ELF-1 (cell line): ENCODE measurements at regions not wholly inside any gene's neighbourhood (a gene's known extent, or its start where the extent isn't known, plus 50 kb on each side); places are given as distances from the start of the nearest gene placed in this dataset.

Experiments used
- DNase-seq: peaks from one replicate; pipeline ENCODE4 v3.0.0-alpha.2; 2016; ENCODE audit warnings: low read depth, low spot score

- DNase-seq: no peak
Observed at GRCh38 chr1:218135371-218135770, 149.7 kb upstream of the RRP15 start.

- no peak for DNase-seq
Observed at GRCh38 chr1:218139761-218140160, 145.3 kb upstream of the RRP15 start.

DNA sequence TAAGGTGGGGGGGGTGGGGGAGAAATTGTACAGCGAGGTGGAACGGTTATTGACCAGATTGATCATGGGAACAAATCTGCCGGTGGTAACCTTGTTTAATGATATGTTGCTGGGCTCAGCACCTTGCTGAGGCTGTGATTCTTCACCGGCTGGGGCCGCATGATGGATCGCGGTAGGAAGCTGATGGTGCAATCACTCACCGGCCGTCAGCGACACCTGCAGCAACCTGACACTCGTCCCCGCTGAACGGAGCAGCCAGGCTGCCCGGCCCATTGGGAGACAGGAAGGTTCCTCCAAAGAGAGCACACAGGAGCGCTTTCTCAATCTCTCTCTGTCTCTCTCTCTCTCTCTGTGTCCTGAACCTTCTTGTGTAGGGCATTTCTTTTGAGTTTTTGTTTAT is 128.5 kb upstream of the RRP15 start:
- DNase-seq: peak; percentile 72

DNA sequence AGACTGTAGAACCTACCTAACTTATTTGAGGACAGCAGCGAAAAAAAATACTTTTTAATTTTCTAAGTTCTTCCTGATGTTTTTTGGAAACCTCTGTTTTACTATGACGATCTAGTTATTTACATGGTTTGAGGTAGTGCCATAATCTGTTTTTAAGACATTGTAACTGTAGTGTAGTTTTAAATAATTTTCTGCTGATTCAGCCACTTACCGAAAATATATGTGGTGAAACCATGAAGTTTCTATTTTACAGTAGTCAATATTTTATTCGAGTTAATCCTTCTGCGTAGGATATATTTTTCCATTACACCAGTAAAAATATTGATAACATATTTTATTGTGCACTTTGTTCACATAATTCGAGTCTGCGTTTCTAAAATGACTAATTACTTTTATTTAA is 121.7 kb upstream of the RRP15 start:
- DNase-seq: no peak

- peak; percentile 85 for DNase-seq
Observed at GRCh38 chr1:218164111-218164929, 120.8 kb upstream of the RRP15 start.

DNA sequence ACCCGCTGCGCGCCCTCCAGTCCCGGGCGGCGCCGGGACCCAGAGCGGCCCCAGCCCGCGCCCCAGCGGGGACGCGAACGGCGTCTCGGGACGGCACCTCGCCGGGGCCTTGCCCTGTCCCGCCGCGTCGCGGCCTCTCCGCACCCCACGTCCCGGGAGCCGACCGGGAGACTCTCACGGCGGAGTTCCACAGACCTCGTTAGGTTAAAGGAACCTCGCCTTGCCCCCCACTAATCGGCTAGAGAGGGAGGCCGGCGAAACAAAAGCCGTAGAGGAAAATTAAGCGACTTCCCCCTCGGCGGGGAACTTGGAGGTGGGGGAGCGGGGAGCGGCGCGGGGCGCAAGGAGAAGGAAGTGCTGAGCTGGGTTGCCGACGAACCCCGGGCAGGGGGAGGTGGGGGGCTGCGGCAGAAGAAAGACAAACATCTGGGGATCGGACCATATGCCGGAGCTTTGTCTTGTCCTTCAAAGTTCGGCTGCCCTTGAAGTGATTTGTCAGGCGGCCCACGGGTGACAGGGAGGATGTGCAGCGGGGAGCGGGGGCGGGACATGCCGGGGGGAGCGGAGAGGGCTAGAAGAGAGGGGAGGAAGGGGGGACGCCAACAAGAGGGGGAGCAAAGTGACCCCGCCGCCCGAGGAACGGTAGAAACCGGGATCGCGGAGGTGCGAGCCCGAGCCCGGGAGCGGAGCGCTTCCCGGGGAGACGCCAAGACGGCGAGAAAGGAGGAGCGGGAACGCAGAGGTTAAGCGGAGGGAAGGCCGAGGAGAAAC is 120.0 kb upstream of the RRP15 start:
- peak; percentile 10 for DNase-seq

- DNase-seq: peak; percentile 44
Observed at GRCh38 chr1:218165701-218166114, 119.4 kb upstream of the RRP15 start.

DNA sequence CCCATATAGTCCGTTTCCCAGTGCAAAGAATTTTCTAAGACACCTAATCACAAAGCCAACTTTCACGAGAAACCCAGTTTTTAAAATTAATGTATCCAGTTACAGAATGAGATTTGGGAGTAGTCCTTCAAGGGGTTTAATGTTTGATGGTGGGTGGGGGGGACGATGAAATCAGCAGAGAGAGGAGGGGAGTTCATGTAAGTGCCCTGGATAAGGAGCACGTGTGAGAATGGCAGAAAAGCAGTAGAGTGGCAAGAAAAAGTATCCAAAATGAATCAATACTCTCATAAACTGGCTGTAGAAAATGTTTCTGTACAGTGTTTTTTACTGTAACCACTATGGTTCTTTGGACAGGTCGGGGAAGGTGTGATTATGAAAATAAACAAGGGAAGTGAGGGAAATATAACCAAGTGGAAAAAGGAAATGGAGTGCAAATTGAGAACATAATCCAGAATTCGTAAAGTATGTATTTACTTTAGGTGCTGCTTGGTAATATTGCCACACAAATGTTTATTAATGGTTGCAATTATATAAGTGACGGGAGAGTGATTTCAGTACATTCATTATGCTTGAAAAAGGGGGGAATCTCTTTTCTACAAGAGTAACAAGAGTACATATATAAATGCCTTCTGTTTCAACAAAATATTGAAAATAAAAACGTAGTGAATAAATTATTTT is 118.7 kb upstream of the RRP15 start:
- no peak for DNase-seq

DNA sequence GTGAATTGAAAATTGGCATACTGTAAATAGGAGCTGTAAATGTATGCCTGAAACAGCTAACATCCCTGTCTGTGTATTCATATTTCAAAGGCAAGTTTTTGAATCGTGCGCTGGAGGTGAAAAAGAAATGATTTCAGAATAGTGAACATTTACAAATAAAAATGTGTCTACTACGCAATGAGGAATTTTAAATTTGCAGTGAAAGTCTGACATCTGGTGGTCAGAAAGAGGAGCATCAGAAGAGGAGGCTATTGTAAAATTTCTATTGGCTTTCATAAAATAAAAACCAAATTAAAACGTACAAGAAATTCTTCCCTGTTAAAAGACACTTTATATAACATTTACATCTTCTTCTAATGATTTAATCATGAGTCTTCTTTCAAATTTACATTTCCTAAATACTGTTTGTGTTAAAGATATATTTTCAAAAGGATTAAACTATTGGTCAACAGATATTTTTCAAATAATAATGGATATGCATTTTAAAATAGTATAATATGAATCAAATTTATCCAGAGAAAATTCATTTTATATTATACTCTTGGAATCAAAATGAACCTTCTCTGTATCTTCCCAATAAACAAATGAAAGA is 113.7 kb upstream of the RRP15 start:
- no peak for DNase-seq

DNA sequence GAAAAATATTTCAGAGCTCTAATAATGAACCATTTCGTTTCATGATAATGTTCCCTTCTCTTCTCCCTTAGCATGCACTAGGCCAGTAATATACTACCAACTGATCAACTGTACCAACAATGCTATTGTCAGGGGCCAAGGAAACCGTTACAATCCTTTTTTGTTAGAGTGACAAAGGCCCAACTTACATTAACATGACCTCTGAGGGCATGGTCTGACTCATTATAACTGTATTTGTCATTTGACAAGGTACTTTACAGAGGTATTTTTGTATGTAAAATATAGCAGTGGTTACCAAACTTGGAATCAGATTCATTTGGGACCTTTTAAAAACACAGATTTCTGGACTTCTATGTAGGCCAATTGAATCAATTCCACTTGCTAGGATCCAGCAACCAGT is 102.6 kb upstream of the RRP15 start:
- DNase-seq: no peak

- DNase-seq: no peak
Observed at GRCh38 chr1:218200979-218201378, 84.1 kb upstream of the RRP15 start.

DNA sequence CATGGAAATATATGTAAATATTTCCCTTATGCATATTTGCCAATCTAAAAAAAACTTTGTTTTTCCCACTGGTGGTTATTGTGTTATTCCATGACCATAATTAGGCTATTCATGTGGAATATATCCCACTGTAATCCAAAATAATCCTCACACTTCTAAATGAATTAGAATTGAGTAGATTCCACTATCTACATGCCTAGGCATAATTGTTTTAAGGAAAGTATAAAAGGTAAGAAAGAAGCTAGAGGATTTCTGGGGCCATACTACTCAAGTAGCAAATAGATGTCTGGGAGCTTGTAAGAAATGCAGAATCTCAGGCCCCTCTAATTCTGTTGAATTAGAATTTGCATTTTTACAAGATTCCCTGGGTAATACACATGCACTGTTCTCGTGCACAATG is 83.5 kb upstream of the RRP15 start:
- DNase-seq: no peak

GRCh38 chr1:218205721-218206120 is 79.4 kb upstream of the RRP15 start:
- DNase-seq: no peak

- no peak for DNase-seq
Observed at GRCh38 chr1:218207194-218207593, 77.9 kb upstream of the RRP15 start.

- no peak for DNase-seq
Observed at GRCh38 chr1:218209351-218209861, 75.7 kb upstream of the RRP15 start.

DNA sequence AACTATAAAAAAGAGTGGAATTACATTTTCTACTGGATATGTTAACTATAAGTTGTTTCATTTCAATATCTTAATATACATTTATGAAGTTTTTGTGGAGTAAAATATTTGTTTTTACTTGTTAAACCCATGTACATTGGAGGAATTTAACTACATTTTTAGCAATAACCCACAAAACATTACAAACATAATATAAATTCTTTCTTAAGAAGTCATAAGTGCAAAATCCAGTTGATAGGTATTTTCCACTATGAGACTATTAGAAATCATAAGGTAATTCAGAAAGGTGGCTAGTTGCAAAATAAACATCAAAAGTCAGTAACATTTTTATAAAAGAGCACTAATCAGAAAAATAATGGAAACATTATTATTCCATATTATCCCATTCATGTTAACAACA is 73.9 kb upstream of the RRP15 start:
- no peak for DNase-seq

GRCh38 chr1:218217040-218217439 is 68.1 kb upstream of the RRP15 start:
- no peak for DNase-seq

GRCh38 chr1:218219460-218219859 is 65.6 kb upstream of the RRP15 start:
- DNase-seq: no peak

GRCh38 chr1:218224101-218224500 is 61.0 kb upstream of the RRP15 start:
- DNase-seq: no peak

- DNase-seq: no peak
Observed at GRCh38 chr1:218226005-218226404, 59.1 kb upstream of the RRP15 start.
